ENCODE measurements at regions not wholly inside any gene's neighbourhood (a gene's known extent, or its start where the extent isn't known, plus 50 kb on each side); places are given as distances from the start of the nearest gene placed in this dataset.

DNA sequence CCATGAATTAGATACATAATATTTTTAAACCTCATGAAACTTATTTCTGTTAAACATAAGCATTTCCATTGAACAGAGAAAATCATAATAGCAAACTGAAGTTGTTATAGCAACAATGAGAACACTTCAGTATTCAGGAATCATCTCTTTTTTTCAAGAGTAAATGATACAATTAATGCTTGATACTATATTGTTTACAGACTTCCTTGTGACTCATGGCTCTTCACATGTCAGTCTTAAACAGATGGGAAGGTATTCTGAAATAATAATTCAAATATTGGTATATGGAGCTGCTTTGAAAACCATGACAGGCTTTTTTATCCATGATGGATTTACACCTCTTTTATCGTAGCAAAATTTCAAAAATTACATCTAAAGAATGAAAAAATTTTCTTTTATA, 226.5 kb upstream of the RBMS1 start:
- Mint-ChIP-seq H3K27ac (no peak overlapping the region), H3K4me3 (no peak overlapping the region), H3K9me3 (peaks cover 0 to 9% (median 5%) of the 10 kb centered on the region in 7 donors), H3K27me3 (ENCODE audit: low read depth in 3 of 3) (peaks cover 0 to 1% (median 0%) of the 10 kb centered on the region in 3 donors), H3K36me3 (no peaks in the 10 kb centered on the region), H3K4me1 (peaks cover 10% of the 10 kb centered on the region)
- no CpG with 5 or more reads among the region's 1 CpG for WGBS (ENCODE audit: insufficient coverage)
- H3K4me3 ChIP-seq (replicated peaks in 1 of 3; ENCODE audit: low read depth in 2 of 3, low read length in 3 of 3), result no peak overlapping the region
- H3K4me2 ChIP-seq (replicated peaks; ENCODE audit: extremely low read depth, low read length, poor library complexity, severe bottlenecking), result no peak overlapping the region
- no peaks in the 10 kb centered on the region for H3K79me2 ChIP-seq (ENCODE audit: insufficient read depth, low read length)
- no peak overlapping the region for H2AFZ ChIP-seq (ENCODE audit: insufficient read depth, low read depth, low read length, poor library complexity, severe bottlenecking)
- no peak overlapping the region for H3K27ac ChIP-seq (ENCODE audit: low read depth in 1 of 2, low read length in 2 of 2)
- intact Hi-C loops (cut with micrococcal nuclease), result no loop called here
- no peaks in the 10 kb centered on the region for H3K27me3 ChIP-seq (ENCODE audit: control insufficient read depth in 2 of 2, insufficient read depth in 2 of 2, low read length in 2 of 2)
- H3K9me3 ChIP-seq (replicated peaks in 1 of 2; ENCODE audit: control insufficient read depth in 1 of 2, insufficient read depth in 1 of 2, low read length in 2 of 2), result no peaks in the 10 kb centered on the region
- no peaks in the 10 kb centered on the region for H4K20me1 ChIP-seq (ENCODE audit: insufficient read depth, low read length)
- H3K9ac ChIP-seq (ENCODE audit: insufficient read depth, low read length, poor library complexity, severe bottlenecking), result no peak overlapping the region
- H3K4me1 ChIP-seq (ENCODE audit: control insufficient read depth in 1 of 2, insufficient read depth in 2 of 2, low read length in 2 of 2), result peaks cover 3 to 4% of the 10 kb centered on the region in 2 donors
- H3K36me3 ChIP-seq (replicated peaks in 1 of 2; ENCODE audit: control insufficient read depth in 1 of 2, insufficient read depth in 2 of 2, low read length in 2 of 2), result no peaks in the 10 kb centered on the region
- TF ChIP-seq, protein P1, sequence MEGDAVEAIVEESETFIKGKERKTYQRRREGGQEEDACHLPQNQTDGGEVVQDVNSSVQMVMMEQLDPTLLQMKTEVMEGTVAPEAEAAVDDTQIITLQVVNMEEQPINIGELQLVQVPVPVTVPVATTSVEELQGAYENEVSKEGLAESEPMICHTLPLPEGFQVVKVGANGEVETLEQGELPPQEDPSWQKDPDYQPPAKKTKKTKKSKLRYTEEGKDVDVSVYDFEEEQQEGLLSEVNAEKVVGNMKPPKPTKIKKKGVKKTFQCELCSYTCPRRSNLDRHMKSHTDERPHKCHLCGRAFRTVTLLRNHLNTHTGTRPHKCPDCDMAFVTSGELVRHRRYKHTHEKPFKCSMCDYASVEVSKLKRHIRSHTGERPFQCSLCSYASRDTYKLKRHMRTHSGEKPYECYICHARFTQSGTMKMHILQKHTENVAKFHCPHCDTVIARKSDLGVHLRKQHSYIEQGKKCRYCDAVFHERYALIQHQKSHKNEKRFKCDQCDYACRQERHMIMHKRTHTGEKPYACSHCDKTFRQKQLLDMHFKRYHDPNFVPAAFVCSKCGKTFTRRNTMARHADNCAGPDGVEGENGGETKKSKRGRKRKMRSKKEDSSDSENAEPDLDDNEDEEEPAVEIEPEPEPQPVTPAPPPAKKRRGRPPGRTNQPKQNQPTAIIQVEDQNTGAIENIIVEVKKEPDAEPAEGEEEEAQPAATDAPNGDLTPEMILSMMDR (IDR thresholded peaks at IDR 0.05), result no peak
- DNase-seq, result no peak

DNA sequence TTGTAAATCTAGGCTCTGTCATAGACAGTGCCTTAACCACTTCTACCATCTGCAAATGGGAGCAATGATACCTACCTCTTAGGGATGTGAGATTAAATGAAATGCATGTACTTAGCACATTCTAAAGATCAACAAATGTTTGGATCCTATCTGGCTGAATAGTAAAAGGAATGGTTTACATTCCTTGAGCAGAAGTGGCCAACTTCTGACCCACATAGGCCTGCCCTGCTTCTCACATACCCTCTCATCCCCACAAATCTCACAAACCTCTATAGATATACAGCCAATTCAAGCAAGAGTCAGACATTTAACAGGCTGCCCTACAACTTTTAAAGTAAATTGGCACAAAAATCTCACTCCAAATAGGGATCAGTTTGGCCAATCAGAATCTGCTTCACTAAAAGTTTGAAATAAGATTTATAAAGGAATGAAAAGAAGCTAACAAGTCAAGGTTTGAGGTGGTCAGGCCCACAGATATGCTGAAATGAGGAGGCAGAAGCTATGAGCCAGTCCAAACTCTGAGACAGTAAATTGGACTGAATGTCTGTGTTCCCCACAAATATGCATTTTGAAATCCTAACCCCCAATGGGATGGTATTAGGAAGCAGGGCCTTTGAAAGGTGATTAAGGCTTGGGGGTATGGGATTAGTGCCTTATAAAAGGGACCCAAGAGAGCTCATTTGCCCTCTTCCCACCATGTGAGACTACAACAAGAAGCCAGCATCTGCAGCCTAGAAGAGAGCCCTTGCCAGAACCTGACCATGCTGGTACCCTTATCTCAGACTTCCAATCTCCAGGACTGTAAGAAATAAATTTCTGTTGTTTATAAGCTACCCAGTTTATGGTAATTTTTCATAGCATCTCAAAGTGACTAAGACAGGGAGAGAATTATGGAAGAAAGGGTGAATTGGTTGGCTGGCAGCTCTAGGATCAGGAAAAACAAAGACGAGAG, 227.8 kb upstream of the RBMS1 start:
- DNase-seq, result no peak
- WGBS (ENCODE audit: insufficient coverage), result no CpG with 5 or more reads among the region's 1 CpG
- Histone ChIP-seq H3K4me1 (ENCODE audit: control insufficient read depth in 1 of 2, insufficient read depth in 2 of 2, low read length in 2 of 2) (peaks cover 9% of the 10 kb centered on the region in 2 donors), H3K4me2 (replicated peaks; ENCODE audit: extremely low read depth, low read length, poor library complexity, severe bottlenecking) (no peak overlapping the region), H3K27me3 (ENCODE audit: control insufficient read depth in 2 of 2, insufficient read depth in 2 of 2, low read length in 2 of 2) (no peaks in the 10 kb centered on the region), H2AFZ (ENCODE audit: insufficient read depth, low read depth, low read length, poor library complexity, severe bottlenecking) (no peak overlapping the region), H4K20me1 (ENCODE audit: insufficient read depth, low read length) (no peaks in the 10 kb centered on the region), H3K9ac (ENCODE audit: insufficient read depth, low read length, poor library complexity, severe bottlenecking) (no peak overlapping the region), H3K79me2 (ENCODE audit: insufficient read depth, low read length) (no peaks in the 10 kb centered on the region), H3K27ac (ENCODE audit: low read depth in 1 of 2, low read length in 2 of 2) (no peak overlapping the region), H3K9me3 (replicated peaks in 1 of 2; ENCODE audit: control insufficient read depth in 1 of 2, insufficient read depth in 1 of 2, low read length in 2 of 2) (no peaks in the 10 kb centered on the region), H3K4me3 (replicated peaks in 1 of 3; ENCODE audit: low read depth in 2 of 3, low read length in 3 of 3) (no peak overlapping the region), H3K36me3 (replicated peaks in 1 of 2; ENCODE audit: control insufficient read depth in 1 of 2, insufficient read depth in 2 of 2, low read length in 2 of 2) (no peaks in the 10 kb centered on the region)
- TF ChIP-seq, protein P1 (IDR thresholded peaks at IDR 0.05), result no peak
- peaks cover 0 to 1% (median 0%) of the 10 kb centered on the region in 3 donors for H3K27me3 Mint-ChIP-seq (ENCODE audit: low read depth in 3 of 3)
- intact Hi-C loops (cut with micrococcal nuclease), result no loop called here
- peaks cover 2 to 10% (median 5%) of the 10 kb centered on the region in 7 donors for H3K9me3 Mint-ChIP-seq
- no peak overlapping the region for H3K4me3 Mint-ChIP-seq
- H3K36me3 Mint-ChIP-seq, result no peaks in the 10 kb centered on the region
- no peak overlapping the region for H3K27ac Mint-ChIP-seq
- H3K4me1 Mint-ChIP-seq, result peaks cover 12% of the 10 kb centered on the region

All from CD14-positive monocyte (primary cell).